ENCODE measurements at regions not wholly inside any gene's neighbourhood (a gene's known extent, or its start where the extent isn't known, plus 50 kb on each side); places are given as distances from the start of the nearest gene placed in this dataset.

DNA sequence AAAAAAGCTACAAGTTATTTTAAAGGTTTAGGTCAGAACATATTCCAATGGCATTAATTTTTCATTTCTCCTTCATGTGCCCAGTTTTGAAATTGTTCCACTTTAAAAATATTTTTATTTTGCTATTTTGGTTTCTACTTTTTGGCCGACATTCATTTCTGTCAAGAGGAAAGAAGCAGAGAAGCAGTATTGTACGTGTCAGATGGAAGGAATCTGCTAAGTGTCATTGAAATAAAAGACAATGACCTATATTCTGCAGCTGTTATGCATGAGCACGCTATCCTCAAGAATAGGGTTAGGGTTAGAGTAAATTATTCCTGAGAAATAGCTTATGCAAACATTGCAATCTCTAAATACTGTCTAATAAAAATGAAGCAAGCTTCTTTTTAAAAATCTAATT, 941.7 kb downstream of the TUSC7 start:
- DNase-seq (ENCODE audit: low read depth): no peak
- TF ChIP-seq, protein P1, sequence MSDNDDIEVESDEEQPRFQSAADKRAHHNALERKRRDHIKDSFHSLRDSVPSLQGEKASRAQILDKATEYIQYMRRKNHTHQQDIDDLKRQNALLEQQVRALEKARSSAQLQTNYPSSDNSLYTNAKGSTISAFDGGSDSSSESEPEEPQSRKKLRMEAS (IDR thresholded peaks at IDR 0.05; ENCODE audit: low read depth, low read length): no peak
- TF ChIP-seq, protein P2, sequence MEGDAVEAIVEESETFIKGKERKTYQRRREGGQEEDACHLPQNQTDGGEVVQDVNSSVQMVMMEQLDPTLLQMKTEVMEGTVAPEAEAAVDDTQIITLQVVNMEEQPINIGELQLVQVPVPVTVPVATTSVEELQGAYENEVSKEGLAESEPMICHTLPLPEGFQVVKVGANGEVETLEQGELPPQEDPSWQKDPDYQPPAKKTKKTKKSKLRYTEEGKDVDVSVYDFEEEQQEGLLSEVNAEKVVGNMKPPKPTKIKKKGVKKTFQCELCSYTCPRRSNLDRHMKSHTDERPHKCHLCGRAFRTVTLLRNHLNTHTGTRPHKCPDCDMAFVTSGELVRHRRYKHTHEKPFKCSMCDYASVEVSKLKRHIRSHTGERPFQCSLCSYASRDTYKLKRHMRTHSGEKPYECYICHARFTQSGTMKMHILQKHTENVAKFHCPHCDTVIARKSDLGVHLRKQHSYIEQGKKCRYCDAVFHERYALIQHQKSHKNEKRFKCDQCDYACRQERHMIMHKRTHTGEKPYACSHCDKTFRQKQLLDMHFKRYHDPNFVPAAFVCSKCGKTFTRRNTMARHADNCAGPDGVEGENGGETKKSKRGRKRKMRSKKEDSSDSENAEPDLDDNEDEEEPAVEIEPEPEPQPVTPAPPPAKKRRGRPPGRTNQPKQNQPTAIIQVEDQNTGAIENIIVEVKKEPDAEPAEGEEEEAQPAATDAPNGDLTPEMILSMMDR (IDR thresholded peaks at IDR 0.05; ENCODE audit: low read depth, low read length): no peak
- no peak for TF ChIP-seq MYC (IDR thresholded peaks at IDR 0.05; ENCODE audit: low read depth, low read length)
- no peak for TF ChIP-seq POLR2A (IDR thresholded peaks at IDR 0.05; ENCODE audit: extremely low read depth, insufficient read length)
- no peak overlapping the region for H3K4me3 ChIP-seq (ENCODE audit: low read depth, low read length)

DNA sequence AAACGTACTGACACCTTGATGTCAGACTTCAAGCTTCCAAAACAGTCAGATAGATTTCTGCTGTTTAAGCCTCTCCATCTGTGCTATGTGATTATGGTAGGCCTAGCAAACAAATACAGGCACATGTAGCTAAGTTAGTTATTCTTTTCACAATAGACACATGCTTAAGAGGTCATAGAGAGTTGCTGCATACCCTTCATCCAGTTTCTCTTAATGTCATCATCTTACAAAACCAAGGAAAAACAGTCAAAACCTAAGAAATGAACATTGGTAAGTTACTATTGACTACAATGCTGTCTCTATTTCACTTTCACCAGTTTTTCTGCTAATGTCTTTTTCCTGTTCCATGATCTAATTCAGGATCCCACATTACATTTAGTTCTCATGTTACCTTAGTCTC, 946.8 kb downstream of the TUSC7 start:
- H3K4me3 ChIP-seq (ENCODE audit: low read depth, low read length): no peak overlapping the region
- no peak for DNase-seq (ENCODE audit: low read depth)
- TF ChIP-seq, protein P2 (IDR thresholded peaks at IDR 0.05; ENCODE audit: low read depth, low read length): no peak
- TF ChIP-seq MYC (IDR thresholded peaks at IDR 0.05; ENCODE audit: low read depth, low read length): no peak
- TF ChIP-seq, protein P1 (IDR thresholded peaks at IDR 0.05; ENCODE audit: low read depth, low read length): no peak
- TF ChIP-seq POLR2A (IDR thresholded peaks at IDR 0.05; ENCODE audit: extremely low read depth, insufficient read length): no peak

DNA sequence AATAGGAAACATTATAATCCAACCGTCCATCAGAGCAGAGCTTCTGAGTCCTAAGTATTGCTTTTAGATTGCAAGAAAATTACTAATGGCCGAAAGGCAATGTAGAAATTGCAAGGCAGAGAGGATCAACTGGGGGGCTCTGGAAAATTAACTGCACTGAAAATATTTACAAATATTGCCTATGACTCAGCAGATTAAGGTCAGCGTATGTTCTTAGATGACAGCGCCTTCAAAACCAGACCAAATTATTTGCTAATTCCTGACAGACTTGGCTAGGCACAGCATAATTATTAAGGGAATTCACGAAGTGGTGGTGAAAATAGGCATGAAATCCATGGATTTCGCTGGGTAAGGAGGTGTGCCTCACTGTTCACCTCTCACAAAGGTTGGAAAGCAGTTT, 947.7 kb downstream of the TUSC7 start:
- TF ChIP-seq, protein P2 (IDR thresholded peaks at IDR 0.05; ENCODE audit: low read depth, low read length): no peak
- TF ChIP-seq MYC (IDR thresholded peaks at IDR 0.05; ENCODE audit: low read depth, low read length) (no peak), POLR2A (IDR thresholded peaks at IDR 0.05; ENCODE audit: extremely low read depth, insufficient read length) (no peak)
- TF ChIP-seq, protein P1 (IDR thresholded peaks at IDR 0.05; ENCODE audit: low read depth, low read length): no peak
- no peak overlapping the region for H3K4me3 ChIP-seq (ENCODE audit: low read depth, low read length)
- no peak for DNase-seq (ENCODE audit: low read depth)

DNA sequence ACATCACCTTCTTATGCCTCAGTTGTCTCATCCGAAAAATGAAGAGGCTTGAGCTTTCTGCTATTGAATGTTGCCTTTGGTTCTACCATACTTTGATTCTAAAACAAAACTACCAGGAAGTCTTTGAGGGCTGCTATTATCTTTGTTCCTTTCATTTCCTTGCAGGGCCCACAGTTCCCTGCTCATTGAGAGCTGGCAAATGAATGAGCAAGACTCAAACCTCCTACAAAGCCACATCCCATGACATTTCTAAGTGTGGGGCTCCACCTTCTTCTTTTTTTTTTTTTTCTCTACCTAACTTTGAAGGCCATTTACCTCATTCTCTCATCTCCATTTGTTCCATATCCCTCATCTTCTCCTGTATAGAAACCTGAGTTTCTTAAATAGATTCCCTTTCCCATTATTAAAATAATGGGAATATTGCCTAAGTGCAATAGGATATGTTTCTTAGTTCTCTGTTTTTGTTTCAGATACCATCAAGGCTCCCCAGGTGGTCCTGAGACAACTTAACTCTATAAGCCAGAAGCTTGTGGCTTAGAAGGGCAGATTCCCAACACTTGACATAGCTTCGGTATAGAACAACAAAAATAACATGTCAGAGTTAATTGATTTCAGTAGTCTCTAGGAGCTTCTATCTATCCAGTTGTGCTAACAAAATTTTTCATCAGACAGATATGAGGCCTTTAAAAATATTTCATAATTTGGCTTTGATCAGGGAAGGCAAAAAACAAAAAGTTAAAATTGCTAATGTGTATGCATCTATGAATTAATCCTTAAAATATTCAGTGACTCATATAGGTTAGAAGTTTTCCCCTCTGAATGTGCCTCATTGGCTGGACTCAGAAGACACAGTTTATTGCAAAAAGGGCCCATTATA, 951.6 kb downstream of the TUSC7 start:
- TF ChIP-seq, protein P2 (IDR thresholded peaks at IDR 0.05; ENCODE audit: low read depth, low read length): no peak
- no peak for DNase-seq (ENCODE audit: low read depth)
- H3K4me3 ChIP-seq (ENCODE audit: low read depth, low read length): no peak overlapping the region

DNA sequence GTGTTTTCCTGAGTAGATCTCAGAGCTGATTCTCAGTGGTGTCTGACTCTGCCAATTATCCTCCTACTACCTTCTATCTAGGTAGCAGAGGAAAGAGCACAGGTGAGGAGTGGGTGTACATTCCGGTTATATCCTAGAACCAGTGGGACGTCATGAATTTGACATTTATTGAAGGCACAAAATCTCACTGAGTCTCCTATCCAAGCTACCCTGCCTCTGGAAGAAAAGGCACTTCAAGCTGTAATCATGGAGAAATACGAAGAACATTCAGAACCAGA, 952.2 kb downstream of the TUSC7 start:
- DNase-seq (ENCODE audit: low read depth): no peak
- H3K4me3 ChIP-seq (ENCODE audit: low read depth, low read length): no peak overlapping the region
- TF ChIP-seq, protein P1 (IDR thresholded peaks at IDR 0.05; ENCODE audit: low read depth, low read length): no peak

DNA sequence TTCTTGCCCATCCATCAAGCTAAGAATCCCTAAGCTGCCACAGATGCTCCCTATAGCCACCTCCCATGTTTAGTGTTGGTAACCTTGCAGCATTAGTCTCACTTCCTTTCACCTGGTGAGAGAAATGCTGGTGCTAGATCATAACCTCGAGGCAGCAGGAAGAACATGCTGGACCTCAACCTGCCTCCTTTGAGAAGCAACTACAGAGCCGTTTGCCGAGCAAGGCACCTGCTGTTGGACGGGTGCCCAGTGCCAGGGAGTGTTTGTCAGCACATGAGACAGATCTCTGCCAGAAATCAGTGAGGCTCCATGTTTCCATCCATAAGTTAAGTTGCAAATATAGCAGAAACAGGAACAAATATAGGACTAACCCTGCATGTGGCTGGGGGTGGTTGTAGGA, 955.7 kb downstream of the TUSC7 start:
- no peak for DNase-seq (ENCODE audit: low read depth)
- TF ChIP-seq POLR2A (IDR thresholded peaks at IDR 0.05; ENCODE audit: extremely low read depth, insufficient read length): no peak
- TF ChIP-seq MYC (IDR thresholded peaks at IDR 0.05; ENCODE audit: low read depth, low read length): no peak
- TF ChIP-seq, protein P1 (IDR thresholded peaks at IDR 0.05; ENCODE audit: low read depth, low read length): no peak
- TF ChIP-seq, protein P2 (IDR thresholded peaks at IDR 0.05; ENCODE audit: low read depth, low read length): no peak
- no peak overlapping the region for H3K4me3 ChIP-seq (ENCODE audit: low read depth, low read length)
